PFSK-1 (cell line): ENCODE measurements at regions not wholly inside any gene's neighbourhood (a gene's known extent, or its start where the extent isn't known, plus 50 kb on each side); places are given as distances from the start of the nearest gene placed in this dataset.

Source experiments
- POLR2AphosphoS5 ChIP-seq: IDR thresholded peaks from 2 replicates; pipeline ENCODE4 v1.6.1; 2012; ENCODE audit warnings: low read depth, mild to moderate bottlenecking, control low read depth, low read length, moderate library complexity
- REST ChIP-seq, 2 experiments: IDR thresholded peaks; 2 replicates each; pipeline versions ENCODE4 v1.6.1 to v1.8.0; 2011 to 2012; ENCODE audit warnings: low read depth in 2 of 2, low read length in 2 of 2, control low read depth in 1 of 2, inconsistent platforms in 1 of 2, mild to moderate bottlenecking in 1 of 2, moderate library complexity in 1 of 2; ENCODE audit not compliant: insufficient read depth in 1 of 2
- SIN3A ChIP-seq: IDR thresholded peaks from 2 replicates; pipeline ENCODE4 v1.6.1; 2012; ENCODE audit warnings: mild to moderate bottlenecking, low read length, moderate library complexity, borderline replicate concordance; ENCODE audit not compliant: insufficient read depth
- TAF1 ChIP-seq: IDR thresholded peaks from 2 replicates; pipeline ENCODE4 v1.6.1; 2012; ENCODE audit warnings: low read length, control low read depth, borderline replicate concordance; ENCODE audit not compliant: insufficient read depth

GRCh38 chr4:144504883-144505282, 141.1 kb upstream of the HHIP start:
- TF ChIP-seq REST (IDR thresholded peaks at IDR 0.05; ENCODE audit: insufficient read depth in 1 of 2, low read depth in 2 of 2, low read length in 2 of 2) (no peak), POLR2AphosphoS5 (no peak), TAF1 (no peak), SIN3A (no peak)
